ENCODE measurements at regions not wholly inside any gene's neighbourhood (a gene's known extent, or its start where the extent isn't known, plus 50 kb on each side); places are given as distances from the start of the nearest gene placed in this dataset.

DNA sequence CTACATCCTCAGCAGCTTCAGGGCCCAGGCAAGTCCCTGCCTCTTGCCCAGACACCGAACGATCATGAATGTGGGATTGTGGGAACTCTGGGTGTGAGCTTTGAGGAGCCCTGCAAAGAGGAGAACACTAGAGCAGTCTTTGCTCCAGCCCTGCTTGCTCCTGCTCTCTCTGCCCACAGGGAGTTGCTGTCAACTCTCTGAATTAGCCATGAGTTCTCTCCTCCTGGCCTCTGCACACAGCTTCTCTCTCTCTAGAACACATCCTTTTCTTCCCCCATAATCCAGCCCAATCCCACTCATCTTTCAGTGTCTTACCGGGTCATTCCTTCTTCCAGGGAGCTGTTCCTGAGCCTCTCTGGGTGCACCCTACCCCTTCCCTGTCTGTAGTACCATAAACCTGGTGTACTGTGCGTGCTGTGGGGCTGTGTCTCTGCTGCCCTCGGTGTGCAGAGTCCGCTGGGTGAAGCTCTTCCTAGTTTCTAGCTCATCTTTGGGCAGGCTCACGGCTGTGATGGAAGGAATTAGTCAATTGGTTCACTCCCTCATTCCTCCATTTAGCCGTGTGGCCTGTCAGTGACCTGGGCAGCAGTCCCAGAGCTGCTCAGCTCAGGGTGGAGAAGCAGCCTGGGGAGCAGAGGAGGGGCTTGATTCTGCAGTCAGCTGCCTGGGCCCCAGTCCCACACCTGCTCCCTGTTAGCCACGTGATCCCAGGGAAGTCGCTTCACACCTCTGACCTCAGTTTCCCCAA, 132.9 kb upstream of the HDAC4 start:
- DNase-seq (ENCODE audit: low read depth in 2 of 2), result no peak

DNA sequence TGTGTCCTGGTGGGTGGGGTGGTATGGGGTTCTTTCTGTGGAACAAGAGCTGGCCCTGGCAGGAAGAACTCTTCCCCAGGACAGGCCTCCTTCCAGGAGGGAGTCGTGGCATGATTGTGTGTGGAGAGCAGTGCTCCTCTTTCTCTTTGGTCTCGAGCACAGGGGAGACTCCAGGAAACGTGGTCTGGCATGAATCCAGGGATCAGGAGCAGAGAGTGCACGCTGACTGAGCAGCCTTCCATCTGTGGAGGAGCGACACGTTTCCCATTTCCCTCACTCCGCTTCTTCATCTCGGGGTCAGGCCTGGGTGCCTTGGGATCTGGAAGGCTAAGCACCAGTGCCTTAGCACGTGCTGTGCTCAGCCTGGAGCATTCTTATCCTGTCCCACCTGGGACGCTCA, 132.0 kb upstream of the HDAC4 start:
- DNase-seq (ENCODE audit: low read depth in 2 of 2), result no peak

DNA sequence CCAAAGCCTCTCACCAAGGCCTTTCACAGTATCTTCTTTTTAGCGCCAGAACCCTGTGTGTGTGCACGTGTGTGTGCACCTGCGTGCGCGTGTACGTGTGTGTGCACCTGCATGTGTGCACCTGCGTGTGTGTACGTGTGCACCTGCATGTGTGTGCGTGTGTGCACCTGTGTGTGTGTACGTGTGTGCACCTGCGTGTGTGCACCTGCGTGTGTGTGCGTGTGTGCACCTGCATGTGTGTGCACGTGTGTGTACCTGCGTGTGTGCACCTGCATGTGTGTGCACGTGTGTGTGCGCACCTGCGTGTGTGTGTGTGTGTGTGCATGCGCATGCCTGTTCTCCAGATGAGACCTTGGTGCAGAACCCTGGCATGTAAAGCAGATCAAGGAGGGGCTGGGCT, 131.4 kb upstream of the HDAC4 start:
- DNase-seq (ENCODE audit: low read depth in 2 of 2), result no peak

DNA sequence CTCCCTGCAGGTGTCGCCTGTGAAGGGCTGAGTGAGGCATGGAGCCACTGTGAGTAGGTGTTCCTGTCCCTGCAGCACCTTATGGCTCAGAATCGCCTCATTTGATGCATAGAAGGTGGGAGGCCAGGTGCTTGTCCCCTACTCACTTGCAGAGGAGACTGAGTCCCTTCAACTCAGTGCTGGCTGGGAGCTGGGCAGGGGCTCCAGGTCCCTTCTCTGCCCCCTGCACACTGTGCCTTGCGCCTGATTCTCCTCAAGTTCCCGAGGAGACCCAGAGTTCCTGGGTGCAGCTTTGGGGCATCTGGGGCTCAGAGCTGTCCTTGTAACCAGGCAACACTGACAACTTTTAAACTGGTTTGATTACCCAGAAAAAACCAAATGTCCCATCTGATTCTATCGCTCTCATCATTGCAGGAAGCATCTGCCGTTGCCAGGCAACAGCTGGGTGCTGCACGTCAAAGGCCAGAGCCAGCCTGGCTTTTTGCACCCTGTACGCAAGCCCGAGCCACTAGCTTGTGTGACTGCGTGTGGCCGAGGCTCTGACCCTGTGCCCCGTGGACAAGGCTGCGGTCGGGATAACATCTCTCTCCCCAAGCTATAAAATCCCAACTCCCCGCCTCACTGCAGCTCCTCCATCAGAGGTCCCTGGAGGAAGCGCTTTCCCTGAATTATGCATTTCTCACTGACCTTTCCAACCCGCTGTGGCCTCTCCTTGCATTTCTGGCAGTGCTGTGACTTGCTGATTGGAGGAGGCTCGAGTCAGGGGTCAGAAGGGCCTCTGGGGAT, 130.8 kb upstream of the HDAC4 start:
- no peak for DNase-seq (ENCODE audit: low read depth in 2 of 2)

GRCh38 chr2:239530749-239531316, 130.0 kb upstream of the HDAC4 start:
- DNase-seq (ENCODE audit: low read depth in 2 of 2), result no peak

- DNase-seq (ENCODE audit: low read depth in 2 of 2), result no peak
These were observed 128.6 kb upstream of the HDAC4 start for GRCh38 chr2:239529313-239530015.

GRCh38 chr2:239528883-239529282, 128.1 kb upstream of the HDAC4 start:
- DNase-seq (ENCODE audit: low read depth in 2 of 2), result no peak

DNA sequence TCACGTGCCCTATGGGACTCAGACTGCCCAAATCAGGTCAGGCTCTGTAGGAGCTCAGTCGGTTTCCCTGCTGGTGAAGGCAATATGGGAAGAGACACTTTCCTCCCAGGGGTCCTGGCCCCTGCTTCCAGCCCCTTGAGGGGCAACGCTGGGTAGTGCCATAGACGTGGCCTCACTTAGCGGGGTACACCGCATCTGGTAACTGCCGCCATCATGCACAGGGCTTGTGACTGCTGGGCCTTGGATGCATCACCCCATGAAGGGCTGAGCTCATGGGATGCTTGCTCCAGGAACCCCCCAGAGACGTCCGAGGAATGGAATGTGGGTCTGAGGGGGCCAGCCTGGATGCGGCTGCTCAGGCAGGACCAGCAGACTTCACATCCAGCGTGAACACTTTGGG, 127.3 kb upstream of the HDAC4 start:
- no peak for DNase-seq (ENCODE audit: low read depth in 2 of 2)

GRCh38 chr2:239526666-239527415, 126.0 kb upstream of the HDAC4 start:
- no peak for DNase-seq (ENCODE audit: low read depth in 2 of 2)

- DNase-seq (ENCODE audit: low read depth in 2 of 2), result no peak
These were observed 125.2 kb upstream of the HDAC4 start for GRCh38 chr2:239526038-239526437.

DNA sequence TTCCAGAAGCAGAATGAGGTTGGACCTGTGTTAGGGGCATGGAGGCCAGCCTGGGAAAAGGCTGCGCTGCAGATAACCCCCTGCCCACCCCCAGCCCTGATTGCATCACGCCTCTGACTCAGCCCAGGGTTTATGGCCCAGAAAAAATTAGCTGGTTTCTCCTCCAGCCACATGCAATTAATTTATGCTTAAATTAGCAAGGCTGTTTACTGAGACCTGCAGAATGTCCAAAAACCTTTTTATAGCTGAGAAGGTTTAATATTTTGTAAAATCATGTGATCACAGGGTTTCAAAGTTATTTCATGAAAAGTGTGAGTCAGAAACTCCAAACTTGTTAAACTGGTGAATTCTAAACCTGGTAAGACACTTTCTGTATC, 123.1 kb upstream of the HDAC4 start:
- DNase-seq (ENCODE audit: low read depth in 2 of 2), result no peak

GRCh38 chr2:239523147-239523953, 122.5 kb upstream of the HDAC4 start:
- no peak for DNase-seq (ENCODE audit: low read depth in 2 of 2)

DNA sequence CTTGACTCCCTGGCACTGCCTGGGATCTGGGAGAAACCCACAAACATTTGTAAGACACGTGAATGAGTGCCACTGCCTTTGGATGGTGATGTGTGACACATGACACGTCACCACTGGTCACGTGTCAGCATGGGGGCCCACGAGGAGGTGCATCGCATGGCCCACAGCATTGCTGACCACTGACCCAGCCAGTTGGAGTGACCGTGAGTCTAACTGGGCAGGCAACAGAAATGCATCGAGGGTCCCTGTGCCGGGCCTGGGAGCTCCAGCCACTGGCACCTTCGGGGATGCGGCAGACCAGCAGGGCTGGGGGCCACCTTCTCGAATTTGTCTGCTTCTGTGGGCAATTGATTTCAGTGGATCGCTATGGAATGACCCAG, 121.9 kb upstream of the HDAC4 start:
- DNase-seq (ENCODE audit: low read depth in 2 of 2), result no peak

GRCh38 chr2:239522002-239522739, 121.4 kb upstream of the HDAC4 start:
- DNase-seq (ENCODE audit: low read depth in 2 of 2), result no peak

DNA sequence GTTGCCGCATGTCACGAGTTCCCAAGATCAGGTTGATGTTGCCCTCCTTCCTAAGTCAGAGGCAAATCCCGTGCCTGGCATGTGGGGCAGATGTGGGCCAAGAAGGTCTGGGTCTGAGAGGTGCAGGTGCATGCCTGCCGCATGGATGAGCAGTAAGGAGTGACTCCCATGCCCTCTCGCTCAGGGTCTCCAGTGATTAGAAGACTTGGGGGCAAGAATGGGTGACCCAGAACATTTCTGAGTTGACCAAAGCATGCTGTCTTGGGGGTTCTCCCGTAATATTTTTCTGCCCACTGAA, 120.6 kb upstream of the HDAC4 start:
- no peak for DNase-seq (ENCODE audit: low read depth in 2 of 2)

GRCh38 chr2:239520811-239521517, 120.1 kb upstream of the HDAC4 start:
- DNase-seq (ENCODE audit: low read depth in 2 of 2), result no peak

- no peak for DNase-seq (ENCODE audit: low read depth in 2 of 2)
These were observed 119.2 kb upstream of the HDAC4 start for GRCh38 chr2:239519921-239520585.

DNA sequence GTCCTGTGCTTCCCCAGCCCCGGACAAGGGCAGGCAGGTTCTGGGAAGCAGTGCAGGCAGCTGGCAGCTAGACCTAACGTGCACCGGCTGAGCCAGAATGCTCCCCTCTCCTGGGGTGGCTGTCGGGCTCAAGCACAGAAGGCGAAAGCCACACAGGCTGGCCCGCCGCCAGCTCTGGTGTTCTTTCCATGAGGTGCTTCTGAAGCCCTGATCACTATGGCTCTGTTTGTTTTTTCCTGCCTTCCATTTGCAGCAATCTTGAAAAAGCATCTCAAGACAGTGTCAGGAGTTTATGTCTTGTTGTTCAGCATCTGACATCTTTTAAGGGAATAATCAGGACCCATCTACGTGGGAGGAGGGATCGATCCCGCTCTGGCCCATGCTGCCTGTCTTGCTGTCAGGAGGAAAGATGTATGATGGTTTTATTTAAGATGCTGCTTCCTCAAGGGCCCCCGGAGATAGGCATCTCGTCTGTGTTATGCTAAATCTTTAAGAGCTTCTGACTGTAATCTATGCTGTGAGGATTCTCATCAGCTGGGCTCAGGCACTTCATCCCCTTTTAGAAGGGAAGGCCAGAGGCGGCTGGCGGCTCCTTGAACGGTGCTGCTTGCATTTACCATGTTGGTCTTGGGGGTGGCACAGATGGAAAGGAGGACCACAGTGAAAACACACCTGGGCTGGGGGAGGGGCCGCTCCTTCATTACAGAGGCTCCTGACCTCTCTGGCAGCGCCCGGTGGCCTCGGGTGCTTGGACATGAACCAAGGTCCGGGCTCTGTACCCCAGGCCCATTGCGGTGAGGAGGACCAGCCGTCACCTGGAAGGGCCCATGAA, 118.5 kb upstream of the HDAC4 start:
- no peak for DNase-seq (ENCODE audit: low read depth in 2 of 2)

Measured in stimulated activated CD8-positive, alpha-beta memory T cell treated with anti-CD3 and anti-CD28 coated beads, Interleukin-15, amount 100 ng/mL, for 4 hours (primary cell).